ENCODE measurements at regions not wholly inside any gene's neighbourhood (a gene's known extent, or its start where the extent isn't known, plus 50 kb on each side); places are given as distances from the start of the nearest gene placed in this dataset.

DNA sequence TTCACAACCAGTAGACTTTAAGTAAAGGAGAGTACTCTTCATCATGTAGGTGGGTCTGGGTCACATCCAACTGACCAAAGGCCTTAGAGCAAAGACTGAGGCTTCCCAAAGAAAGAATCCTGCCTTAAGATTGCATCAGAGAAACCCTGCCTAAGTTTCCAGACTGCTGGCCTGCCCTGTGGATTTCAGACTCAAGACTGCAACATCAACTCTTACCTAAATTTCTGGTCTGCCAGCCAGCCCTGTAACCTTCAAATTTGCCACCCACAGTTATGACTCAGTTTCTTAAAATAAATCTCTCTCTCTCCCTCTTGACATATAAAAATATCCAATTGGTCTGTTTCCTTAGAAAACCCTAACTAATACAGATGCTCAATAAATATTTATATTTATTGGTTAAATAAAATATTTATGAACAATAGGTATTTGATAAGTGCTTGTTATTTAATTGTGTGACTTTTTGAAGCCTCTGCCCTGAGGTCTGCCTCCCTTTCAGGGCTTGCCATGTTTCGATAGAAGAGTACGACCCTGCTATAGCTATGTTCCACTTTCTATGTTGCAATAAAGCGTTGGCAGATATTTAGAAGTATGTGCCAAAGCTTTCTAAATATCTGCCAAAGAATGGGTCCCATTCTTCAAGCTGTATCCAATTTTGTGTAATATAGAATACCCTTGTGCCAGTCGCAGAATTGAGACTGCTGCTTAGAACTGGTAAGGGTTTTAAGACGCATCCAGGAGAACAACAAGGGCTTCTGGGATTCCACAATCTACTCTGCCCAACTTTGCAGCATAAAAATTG, 65.7 kb downstream of the TMEM30B start:
- no peak for TF ChIP-seq POLR2AphosphoS5 (IDR thresholded peaks at IDR 0.05; ENCODE audit: insufficient read depth in 1 of 2, low read depth in 1 of 2)
- TF ChIP-seq, protein P1, sequence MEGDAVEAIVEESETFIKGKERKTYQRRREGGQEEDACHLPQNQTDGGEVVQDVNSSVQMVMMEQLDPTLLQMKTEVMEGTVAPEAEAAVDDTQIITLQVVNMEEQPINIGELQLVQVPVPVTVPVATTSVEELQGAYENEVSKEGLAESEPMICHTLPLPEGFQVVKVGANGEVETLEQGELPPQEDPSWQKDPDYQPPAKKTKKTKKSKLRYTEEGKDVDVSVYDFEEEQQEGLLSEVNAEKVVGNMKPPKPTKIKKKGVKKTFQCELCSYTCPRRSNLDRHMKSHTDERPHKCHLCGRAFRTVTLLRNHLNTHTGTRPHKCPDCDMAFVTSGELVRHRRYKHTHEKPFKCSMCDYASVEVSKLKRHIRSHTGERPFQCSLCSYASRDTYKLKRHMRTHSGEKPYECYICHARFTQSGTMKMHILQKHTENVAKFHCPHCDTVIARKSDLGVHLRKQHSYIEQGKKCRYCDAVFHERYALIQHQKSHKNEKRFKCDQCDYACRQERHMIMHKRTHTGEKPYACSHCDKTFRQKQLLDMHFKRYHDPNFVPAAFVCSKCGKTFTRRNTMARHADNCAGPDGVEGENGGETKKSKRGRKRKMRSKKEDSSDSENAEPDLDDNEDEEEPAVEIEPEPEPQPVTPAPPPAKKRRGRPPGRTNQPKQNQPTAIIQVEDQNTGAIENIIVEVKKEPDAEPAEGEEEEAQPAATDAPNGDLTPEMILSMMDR (IDR thresholded peaks at IDR 0.05) = no peak
- TF ChIP-seq POLR2A (IDR thresholded peaks at IDR 0.05) = no peak

All from vagina (tissue), 2 donors.